ENCODE measurements at regions not wholly inside any gene's neighbourhood (a gene's known extent, or its start where the extent isn't known, plus 50 kb on each side); places are given as distances from the start of the nearest gene placed in this dataset.

DNA sequence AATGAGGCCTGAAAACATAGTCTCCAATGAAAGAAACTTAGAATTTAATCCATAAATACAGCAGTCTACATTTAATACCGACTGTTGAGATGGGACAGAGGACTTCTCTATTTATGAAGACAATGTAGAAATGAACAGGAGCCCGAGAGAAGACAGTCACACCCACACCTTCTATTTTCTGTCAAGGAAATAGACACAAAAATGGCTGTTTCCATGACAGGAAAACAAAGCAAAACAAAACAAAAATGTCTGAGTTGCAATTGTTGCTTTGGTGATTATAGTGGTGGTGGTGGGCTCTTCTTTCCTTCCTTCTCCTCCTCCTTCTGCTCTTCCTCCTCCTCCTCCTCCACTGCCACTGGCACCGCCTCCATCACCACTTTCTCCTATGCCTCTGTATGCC, 72.3 kb upstream of the CCDC68 start:
- H4K20me1 ChIP-seq (ENCODE audit: insufficient read depth), result no peaks in the 10 kb centered on the region
- ChIA-PET RAD21 (ENCODE audit: low non-redundant PET in 1 of 2, low total read pairs in 2 of 2, uncharacterized antibody in 2 of 2, unreplicated experiment in 2 of 2) (no interaction called here), CTCF (no interaction called here), POLR2A (no interaction called here)
- TF ChIP-seq SP1 (IDR thresholded peaks at IDR 0.05; ENCODE audit: low read depth) (no peak), ZNF274 (IDR thresholded peaks at IDR 0.05; ENCODE audit: low read depth, low read length) (no peak), ELF1 (IDR thresholded peaks at IDR 0.05; ENCODE audit: borderline replicate concordance, low read depth) (no peak), EZH2 (IDR thresholded peaks at IDR 0.05) (no peak), SRF (IDR thresholded peaks at IDR 0.05; ENCODE audit: low read depth) (no peak), CBX3 (IDR thresholded peaks at IDR 0.05; ENCODE audit: low read depth) (no peak), EZH2phosphoT487 (IDR thresholded peaks at IDR 0.05; ENCODE audit: borderline replicate concordance) (no peak), YY1 (IDR thresholded peaks at IDR 0.05; ENCODE audit: extremely low read depth, insufficient replicate concordance, low read depth, low read length) (no peak), POLR2A (IDR thresholded peaks at IDR 0.05; ENCODE audit: borderline replicate concordance, extremely low read depth, insufficient read depth, insufficient read length) (no peak), EGR1 (IDR thresholded peaks at IDR 0.05; ENCODE audit: low read depth) (no peak)
- TF ChIP-seq, protein P1, sequence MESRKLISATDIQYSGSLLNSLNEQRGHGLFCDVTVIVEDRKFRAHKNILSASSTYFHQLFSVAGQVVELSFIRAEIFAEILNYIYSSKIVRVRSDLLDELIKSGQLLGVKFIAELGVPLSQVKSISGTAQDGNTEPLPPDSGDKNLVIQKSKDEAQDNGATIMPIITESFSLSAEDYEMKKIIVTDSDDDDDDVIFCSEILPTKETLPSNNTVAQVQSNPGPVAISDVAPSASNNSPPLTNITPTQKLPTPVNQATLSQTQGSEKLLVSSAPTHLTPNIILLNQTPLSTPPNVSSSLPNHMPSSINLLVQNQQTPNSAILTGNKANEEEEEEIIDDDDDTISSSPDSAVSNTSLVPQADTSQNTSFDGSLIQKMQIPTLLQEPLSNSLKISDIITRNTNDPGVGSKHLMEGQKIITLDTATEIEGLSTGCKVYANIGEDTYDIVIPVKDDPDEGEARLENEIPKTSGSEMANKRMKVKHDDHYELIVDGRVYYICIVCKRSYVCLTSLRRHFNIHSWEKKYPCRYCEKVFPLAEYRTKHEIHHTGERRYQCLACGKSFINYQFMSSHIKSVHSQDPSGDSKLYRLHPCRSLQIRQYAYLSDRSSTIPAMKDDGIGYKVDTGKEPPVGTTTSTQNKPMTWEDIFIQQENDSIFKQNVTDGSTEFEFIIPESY (IDR thresholded peaks at IDR 0.05; ENCODE audit: extremely low read depth, insufficient replicate concordance, low read length), result no peak
- TF ChIP-seq, protein P2, sequence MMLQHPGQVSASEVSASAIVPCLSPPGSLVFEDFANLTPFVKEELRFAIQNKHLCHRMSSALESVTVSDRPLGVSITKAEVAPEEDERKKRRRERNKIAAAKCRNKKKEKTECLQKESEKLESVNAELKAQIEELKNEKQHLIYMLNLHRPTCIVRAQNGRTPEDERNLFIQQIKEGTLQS (IDR thresholded peaks at IDR 0.05), result no peak
- ATAC-seq, result no peak
- no peaks in the 10 kb centered on the region for H3K9me3 ChIP-seq (ENCODE audit: control insufficient read depth in 1 of 2, insufficient read depth in 1 of 2, low read depth in 1 of 2, low read length in 2 of 2)
- H2AFZ ChIP-seq (ENCODE audit: low read depth, low read length, poor library complexity, severe bottlenecking), result no peak overlapping the region
- BruUV-seq (replicated peaks), result no TSS peak
- H3K36me3 ChIP-seq (ENCODE audit: control insufficient read depth in 1 of 2, insufficient read depth in 2 of 2, low read length in 2 of 2), result no peaks in the 10 kb centered on the region
- H3K4me1 ChIP-seq (ENCODE audit: control insufficient read depth in 1 of 2, insufficient read depth in 2 of 2, low read length in 2 of 2), result no peaks in the 10 kb centered on the region
- no peak overlapping the region for H3K9ac ChIP-seq (ENCODE audit: low read length)
- H3K4me2 ChIP-seq (ENCODE audit: low read length), result no peak overlapping the region
- intact Hi-C loops (cut with micrococcal nuclease), result no loop called here
- H3K79me2 ChIP-seq (ENCODE audit: insufficient read depth, low read length), result no peaks in the 10 kb centered on the region
- no peak overlapping the region for H3K4me3 ChIP-seq (replicated peaks in 1 of 2; ENCODE audit: low read depth in 1 of 2, low read length in 2 of 2)
- DNase-seq (ENCODE audit: low read depth, low spot score), result no peak
- 0 out of 2 replicates have a peak, but pooled peaks cover 9% of the 10 kb centered on the region for H3K27me3 ChIP-seq (ENCODE audit: insufficient read depth, low read length)
- no peaks in the 10 kb centered on the region for H3K9me2 ChIP-seq (ENCODE audit: insufficient read depth)
- no peak overlapping the region for H3K27ac ChIP-seq (ENCODE audit: low read depth, low read length)

Data from HCT116 (cell line).